Panc1 (cell line): ENCODE measurements at regions not wholly inside any gene's neighbourhood (a gene's known extent, or its start where the extent isn't known, plus 50 kb on each side); places are given as distances from the start of the nearest gene placed in this dataset.

Source experiments
- ATAC-seq: fragments of 200-7000 bp; cut with Tn5 transposase; 2 replicates; pipeline ENCODE4 v1.9.1; 2020; ENCODE audit warnings: mild to moderate bottlenecking, moderate library complexity
- BruUV-seq: library from RNA; stranded (reverse); fragments of 400-500 nt; replicated peaks from 2 replicates; lab custom pipeline; 2021; lab: Mats Ljungman, UMichigan
- CTCF ChIA-PET: fragments of 300-600 bp; sonication (Branson Sonifier 250); formaldehyde crosslinking; loops from one replicate; lab custom pipeline; 2022; ENCODE audit warnings: antibody characterized with exemption; lab: Charles Lee
- POLR2A ChIA-PET: fragments of 300-600 bp; sonication (Branson Sonifier 250); formaldehyde crosslinking; loops from one replicate; lab custom pipeline; 2022; ENCODE audit warnings: antibody characterized with exemption; lab: Charles Lee
- DNase-seq: peaks from one replicate; pipeline ENCODE4 v3.0.0-alpha.2; 2010; ENCODE audit warnings: low read depth, low spot score
- H3K27ac ChIP-seq: 2 replicates; pipeline ENCODE4 v1.5.1; 2011; ENCODE audit warnings: mild to moderate bottlenecking, low read length, inconsistent platforms
- H3K27me3 ChIP-seq: fragments of 200-500 bp; sonication (Bioruptor generic); 2 replicates; pipeline ENCODE4 v1.6.0; 2014; ENCODE audit warnings: low read length, inconsistent platforms; ENCODE audit not compliant: control insufficient read depth, insufficient read depth
- H3K36me3 ChIP-seq: fragments of 200-500 bp; sonication (Bioruptor generic); 2 replicates; pipeline ENCODE4 v1.5.1; 2014; ENCODE audit warnings: inconsistent platforms, mild to moderate bottlenecking, low read length, moderate library complexity; ENCODE audit not compliant: control insufficient read depth, insufficient read depth
- H3K4me1 ChIP-seq: 2 replicates; pipeline ENCODE4 v1.5.1; 2011; ENCODE audit warnings: inconsistent platforms, mild to moderate bottlenecking, low read length, moderate library complexity; ENCODE audit not compliant: control insufficient read depth, insufficient read depth
- H3K4me3 ChIP-seq, 2 experiments: 2 replicates each; pipeline ENCODE4 v1.5.1; 2011 to 2012; ENCODE audit warnings: low read depth in 2 of 2, low read length in 2 of 2, mild to moderate bottlenecking in 2 of 2, inconsistent platforms in 1 of 2, moderate library complexity in 1 of 2
- H3K9me3 ChIP-seq: fragments of 200-500 bp; sonication (Bioruptor generic); 2 replicates; pipeline ENCODE4 v1.5.1; 2014; ENCODE audit warnings: low read depth, mild to moderate bottlenecking, inconsistent platforms, low read length, moderate library complexity; ENCODE audit not compliant: control insufficient read depth, insufficient read depth
- POLR2AphosphoS5 ChIP-seq: IDR thresholded peaks from 2 replicates; pipeline ENCODE4 v1.6.1; 2012; ENCODE audit warnings: mild to moderate bottlenecking, low read depth, low read length, moderate library complexity
- SIN3A ChIP-seq: IDR thresholded peaks from 2 replicates; pipeline ENCODE4 v1.6.1; 2012; ENCODE audit warnings: low read depth, mild to moderate bottlenecking, low read length, moderate library complexity, borderline replicate concordance; ENCODE audit not compliant: insufficient read depth
- TCF7L2 ChIP-seq: IDR thresholded peaks from 2 replicates; pipeline ENCODE4 v1.6.1; 2011; ENCODE audit warnings: mild to moderate bottlenecking, low read depth, low read length, inconsistent platforms
- in situ Hi-C: cut with HindIII; loops from 2 replicates; pipeline ENCODE4 v1.10.0; 2016; ENCODE audit warnings: low sequenced_read_pairs, low pct_unique_long_range_greater_than_20kb
- intact Hi-C: fragments of 100-400 bp; cut with micrococcal nuclease; formaldehyde crosslinking; loops from one replicate; pipeline ENCODE4 v1.10.0; 2022; ENCODE audit not compliant: unreplicated experiment
- TF ChIP-seq, protein P1 (sequence below): fragments of 450-650 bp; IDR thresholded peaks from 2 replicates; pipeline ENCODE4 v1.5.1; 2017; ENCODE audit warnings: mild to moderate bottlenecking
- TF ChIP-seq, protein P2 (sequence below), 2 experiments: IDR thresholded peaks; 2 replicates each; pipeline ENCODE4 v1.6.1; 2011 to 2012; ENCODE audit warnings: low read depth in 2 of 2, control low read depth in 1 of 2, low read length in 1 of 2, mild to moderate bottlenecking in 1 of 2, moderate library complexity in 1 of 2; ENCODE audit not compliant: insufficient read depth in 1 of 2

DNA sequence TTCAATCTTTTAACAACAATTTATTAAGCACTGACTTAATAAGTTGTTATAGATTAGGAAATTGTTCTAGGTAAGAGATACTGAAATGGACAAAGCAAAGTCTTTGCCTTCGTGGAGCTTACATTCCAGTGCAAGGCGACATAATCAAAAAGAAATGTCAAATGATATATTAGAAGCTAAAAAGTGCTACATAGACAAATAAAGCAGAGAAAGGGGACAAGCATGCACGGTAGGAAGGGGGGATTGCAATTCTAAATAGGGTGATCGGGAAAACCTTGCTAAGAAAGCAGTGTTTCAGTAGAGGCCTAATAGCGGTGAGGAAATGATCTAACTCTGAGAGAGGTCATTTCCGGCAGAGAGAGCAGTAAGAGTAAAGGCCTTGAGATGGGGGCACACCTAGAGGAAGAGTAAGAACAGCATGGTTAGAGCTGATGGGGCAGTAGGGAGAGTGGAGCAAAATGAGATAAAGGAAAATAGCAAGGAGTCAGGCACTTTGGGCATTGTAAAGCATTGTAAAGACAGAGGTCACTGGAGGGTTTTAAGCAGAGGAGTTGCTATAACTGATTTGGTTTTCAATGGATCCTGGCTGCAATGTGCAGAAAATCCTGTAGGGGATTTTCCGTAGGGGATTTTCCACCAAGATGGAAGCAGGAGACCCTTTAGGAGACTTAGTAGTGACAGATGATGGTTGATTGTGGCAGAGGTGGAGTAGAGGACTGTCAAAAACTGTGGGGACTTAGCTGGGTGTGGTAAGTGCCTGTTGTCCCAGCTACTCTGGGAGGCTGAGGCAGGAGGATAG lies 71.7 kb upstream of the CFAP20DC start:
- no peak for DNase-seq
- Histone ChIP-seq H3K4me3 (no peak overlapping the region), H3K27ac (no peak overlapping the region), H3K9me3 (no peaks in the 10 kb centered on the region), H3K27me3 (no peaks in the 10 kb centered on the region), H3K36me3 (no peaks in the 10 kb centered on the region), H3K4me1 (no peaks in the 10 kb centered on the region; the same call in 1 of the 2 replicates)
- POLR2A ChIA-PET = no interaction called here
- no peak for ATAC-seq
- TF ChIP-seq TCF7L2 = no peak
- TF ChIP-seq SIN3A = no peak
- TF ChIP-seq, protein P1, sequence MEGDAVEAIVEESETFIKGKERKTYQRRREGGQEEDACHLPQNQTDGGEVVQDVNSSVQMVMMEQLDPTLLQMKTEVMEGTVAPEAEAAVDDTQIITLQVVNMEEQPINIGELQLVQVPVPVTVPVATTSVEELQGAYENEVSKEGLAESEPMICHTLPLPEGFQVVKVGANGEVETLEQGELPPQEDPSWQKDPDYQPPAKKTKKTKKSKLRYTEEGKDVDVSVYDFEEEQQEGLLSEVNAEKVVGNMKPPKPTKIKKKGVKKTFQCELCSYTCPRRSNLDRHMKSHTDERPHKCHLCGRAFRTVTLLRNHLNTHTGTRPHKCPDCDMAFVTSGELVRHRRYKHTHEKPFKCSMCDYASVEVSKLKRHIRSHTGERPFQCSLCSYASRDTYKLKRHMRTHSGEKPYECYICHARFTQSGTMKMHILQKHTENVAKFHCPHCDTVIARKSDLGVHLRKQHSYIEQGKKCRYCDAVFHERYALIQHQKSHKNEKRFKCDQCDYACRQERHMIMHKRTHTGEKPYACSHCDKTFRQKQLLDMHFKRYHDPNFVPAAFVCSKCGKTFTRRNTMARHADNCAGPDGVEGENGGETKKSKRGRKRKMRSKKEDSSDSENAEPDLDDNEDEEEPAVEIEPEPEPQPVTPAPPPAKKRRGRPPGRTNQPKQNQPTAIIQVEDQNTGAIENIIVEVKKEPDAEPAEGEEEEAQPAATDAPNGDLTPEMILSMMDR = no peak
- TF ChIP-seq POLR2AphosphoS5 = no peak
- TF ChIP-seq, protein P2, sequence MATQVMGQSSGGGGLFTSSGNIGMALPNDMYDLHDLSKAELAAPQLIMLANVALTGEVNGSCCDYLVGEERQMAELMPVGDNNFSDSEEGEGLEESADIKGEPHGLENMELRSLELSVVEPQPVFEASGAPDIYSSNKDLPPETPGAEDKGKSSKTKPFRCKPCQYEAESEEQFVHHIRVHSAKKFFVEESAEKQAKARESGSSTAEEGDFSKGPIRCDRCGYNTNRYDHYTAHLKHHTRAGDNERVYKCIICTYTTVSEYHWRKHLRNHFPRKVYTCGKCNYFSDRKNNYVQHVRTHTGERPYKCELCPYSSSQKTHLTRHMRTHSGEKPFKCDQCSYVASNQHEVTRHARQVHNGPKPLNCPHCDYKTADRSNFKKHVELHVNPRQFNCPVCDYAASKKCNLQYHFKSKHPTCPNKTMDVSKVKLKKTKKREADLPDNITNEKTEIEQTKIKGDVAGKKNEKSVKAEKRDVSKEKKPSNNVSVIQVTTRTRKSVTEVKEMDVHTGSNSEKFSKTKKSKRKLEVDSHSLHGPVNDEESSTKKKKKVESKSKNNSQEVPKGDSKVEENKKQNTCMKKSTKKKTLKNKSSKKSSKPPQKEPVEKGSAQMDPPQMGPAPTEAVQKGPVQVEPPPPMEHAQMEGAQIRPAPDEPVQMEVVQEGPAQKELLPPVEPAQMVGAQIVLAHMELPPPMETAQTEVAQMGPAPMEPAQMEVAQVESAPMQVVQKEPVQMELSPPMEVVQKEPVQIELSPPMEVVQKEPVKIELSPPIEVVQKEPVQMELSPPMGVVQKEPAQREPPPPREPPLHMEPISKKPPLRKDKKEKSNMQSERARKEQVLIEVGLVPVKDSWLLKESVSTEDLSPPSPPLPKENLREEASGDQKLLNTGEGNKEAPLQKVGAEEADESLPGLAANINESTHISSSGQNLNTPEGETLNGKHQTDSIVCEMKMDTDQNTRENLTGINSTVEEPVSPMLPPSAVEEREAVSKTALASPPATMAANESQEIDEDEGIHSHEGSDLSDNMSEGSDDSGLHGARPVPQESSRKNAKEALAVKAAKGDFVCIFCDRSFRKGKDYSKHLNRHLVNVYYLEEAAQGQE (IDR thresholded peaks at IDR 0.05; ENCODE audit: insufficient read depth in 1 of 2, low read depth in 2 of 2, low read length in 1 of 2) = no peak
- CTCF ChIA-PET = no interaction called here
- in situ Hi-C loops (no loop called here), intact Hi-C loops (no loop called here)
- BruUV-seq = no TSS peak

DNA sequence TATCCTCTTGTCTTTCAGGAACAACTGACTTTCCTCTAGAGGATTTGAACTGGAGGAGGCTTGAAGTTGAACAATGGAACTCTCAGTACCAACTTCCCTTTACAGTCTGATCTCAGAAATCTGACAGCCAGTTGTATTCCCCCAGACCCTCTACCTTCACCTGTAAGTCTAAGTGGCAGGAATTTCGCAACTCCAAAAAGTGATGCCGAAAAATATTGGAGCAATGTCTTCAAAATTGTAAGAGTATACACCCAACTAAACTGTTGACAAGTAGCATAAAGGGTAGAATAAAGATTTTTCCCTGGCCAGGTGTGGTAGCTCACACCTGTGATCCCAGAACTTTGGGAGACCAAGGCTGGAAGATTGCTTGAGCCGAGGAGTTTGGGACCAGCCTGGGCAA lies 69.1 kb upstream of the CFAP20DC start:
- DNase-seq (no peak), ATAC-seq (no peak)
- Histone ChIP-seq H3K4me3 (no peak overlapping the region), H3K4me1 (no peaks in the 10 kb centered on the region), H3K27me3 (no peaks in the 10 kb centered on the region), H3K36me3 (no peaks in the 10 kb centered on the region), H3K9me3 (no peaks in the 10 kb centered on the region), H3K27ac (no peak overlapping the region)
- ChIA-PET POLR2A (no interaction called here), CTCF (no interaction called here)
- in situ Hi-C loops (no loop called here), intact Hi-C loops (no loop called here)
- TF ChIP-seq TCF7L2 (no peak), SIN3A (no peak), POLR2AphosphoS5 (no peak)
- TF ChIP-seq, protein P2 (IDR thresholded peaks at IDR 0.05; ENCODE audit: insufficient read depth in 1 of 2, low read depth in 2 of 2, low read length in 1 of 2) = no peak
- TF ChIP-seq, protein P1 = no peak
- no TSS peak for BruUV-seq
